ENCODE measurements at regions not wholly inside any gene's neighbourhood (a gene's known extent, or its start where the extent isn't known, plus 50 kb on each side); places are given as distances from the start of the nearest gene placed in this dataset. TPM values are rescaled to one million over a fixed set of nuclear protein-coding genes. Genes with fewer than 3 reads are reported as not detected.

GRCh38 chr4:187934766-187935165 is 60.8 kb upstream of the ZFP42 start:
- Histone ChIP-seq H3K27me3 (no peaks in the 10 kb centered on the region), H3K9me3 (no peaks in the 10 kb centered on the region), H3K27ac (no peak overlapping the region), H3K4me3 (no peak overlapping the region), H3K36me3 (no peaks in the 10 kb centered on the region), H3K4me1 (no peaks in the 10 kb centered on the region)
- DNase-seq (ENCODE audit: extremely low spot score in 2 of 2) = no peak
- no peak for TF ChIP-seq POLR2A (IDR thresholded peaks at IDR 0.05)
- no peak for TF ChIP-seq CTCF (IDR thresholded peaks at IDR 0.05)
- no peak for TF ChIP-seq POLR2AphosphoS5 (IDR thresholded peaks at IDR 0.05; ENCODE audit: insufficient read depth in 1 of 2, low read depth in 1 of 2)
- intact Hi-C loops (cut with DNase I) = no loop called here

GRCh38 chr4:187937557-187937956 is 58.0 kb upstream of the ZFP42 start:
- intact Hi-C loops (cut with DNase I) = no loop called here
- H3K27ac ChIP-seq = no peak overlapping the region
- no peak for DNase-seq (ENCODE audit: extremely low spot score in 2 of 2)
- no peaks in the 10 kb centered on the region for H3K9me3 ChIP-seq
- TF ChIP-seq CTCF (IDR thresholded peaks at IDR 0.05) (no peak), POLR2A (IDR thresholded peaks at IDR 0.05) (no peak), POLR2AphosphoS5 (IDR thresholded peaks at IDR 0.05; ENCODE audit: insufficient read depth in 1 of 2, low read depth in 1 of 2) (no peak)
- no peaks in the 10 kb centered on the region for H3K4me1 ChIP-seq
- no peaks in the 10 kb centered on the region for H3K36me3 ChIP-seq
- H3K27me3 ChIP-seq = no peaks in the 10 kb centered on the region
- no peak overlapping the region for H3K4me3 ChIP-seq

GRCh38 chr4:187940299-187940698 is 55.3 kb upstream of the ZFP42 start:
- Histone ChIP-seq H3K4me3 (no peak overlapping the region), H3K9me3 (no peaks in the 10 kb centered on the region), H3K4me1 (no peaks in the 10 kb centered on the region), H3K27ac (no peak overlapping the region), H3K27me3 (no peaks in the 10 kb centered on the region), H3K36me3 (no peaks in the 10 kb centered on the region)
- intact Hi-C loops (cut with DNase I) = no loop called here
- TF ChIP-seq POLR2A (IDR thresholded peaks at IDR 0.05) = no peak
- no peak for TF ChIP-seq POLR2AphosphoS5 (IDR thresholded peaks at IDR 0.05; ENCODE audit: insufficient read depth in 1 of 2, low read depth in 1 of 2)
- no peak for TF ChIP-seq CTCF (IDR thresholded peaks at IDR 0.05)
- DNase-seq (ENCODE audit: extremely low spot score in 2 of 2) = no peak

GRCh38 chr4:187942968-187943367 is 52.6 kb upstream of the ZFP42 start:
- intact Hi-C loops (cut with DNase I) = no loop called here
- no peak overlapping the region for H3K27ac ChIP-seq
- DNase-seq (ENCODE audit: extremely low spot score in 2 of 2) = no peak

GRCh38 chr4:187944179-187944578 is 51.4 kb upstream of the ZFP42 start:
- intact Hi-C loops (cut with DNase I) = no loop called here
- Histone ChIP-seq H3K27me3 (no peaks in the 10 kb centered on the region), H3K27ac (no peak overlapping the region), H3K9me3 (no peaks in the 10 kb centered on the region), H3K4me3 (no peak overlapping the region), H3K36me3 (no peaks in the 10 kb centered on the region), H3K4me1 (no peaks in the 10 kb centered on the region)
- no peak for TF ChIP-seq POLR2AphosphoS5 (IDR thresholded peaks at IDR 0.05; ENCODE audit: insufficient read depth in 1 of 2, low read depth in 1 of 2)
- TF ChIP-seq CTCF (IDR thresholded peaks at IDR 0.05) = no peak
- no peak for TF ChIP-seq POLR2A (IDR thresholded peaks at IDR 0.05)
- DNase-seq (ENCODE audit: extremely low spot score in 2 of 2) = no peak

More at GRCh38 chr4:187942968-187943367, 52.6 kb upstream of the ZFP42 start:
- Histone ChIP-seq H3K27me3 (no peaks in the 10 kb centered on the region), H3K4me1 (no peaks in the 10 kb centered on the region), H3K36me3 (no peaks in the 10 kb centered on the region), H3K9me3 (no peaks in the 10 kb centered on the region), H3K4me3 (no peak overlapping the region)
- TF ChIP-seq POLR2AphosphoS5 (IDR thresholded peaks at IDR 0.05; ENCODE audit: insufficient read depth in 1 of 2, low read depth in 1 of 2) (no peak), POLR2A (IDR thresholded peaks at IDR 0.05) (no peak), CTCF (IDR thresholded peaks at IDR 0.05) (no peak)

Small RNA genes in the stretch of these regions (small RNA-seq; reads per million reads assigned to genes)
- gene MRPS36P2 = not detected
